Osteoblast (primary cell): ENCODE measurements at regions not wholly inside any gene's neighbourhood (a gene's known extent, or its start where the extent isn't known, plus 50 kb on each side); places are given as distances from the start of the nearest gene placed in this dataset.
A peak's percentile ranks its signal among the peaks of the same experiment; 100 is the strongest.
"Not testable (repeated sequence)": the region's sequence is repeated elsewhere in the genome, so short reads cannot be mapped to it uniquely, and the experiment has no call there.

Source experiments
- DNase-seq: peaks from one replicate; pipeline ENCODE4 v3.0.0; 2011; ENCODE audit warnings: low spot score, mixed read lengths; ENCODE audit not compliant: insufficient read length; ENCODE audit errors: missing footprints
- H2AFZ ChIP-seq: 2 replicates; pipeline ENCODE4 v1.6.0; 2011; ENCODE audit warnings: mild to moderate bottlenecking, low read length
- H3K27ac ChIP-seq: 2 replicates; pipeline ENCODE4 v1.5.1; 2011; ENCODE audit warnings: mild to moderate bottlenecking, low read depth, low read length, moderate library complexity
- H3K27me3 ChIP-seq: 2 replicates; pipeline ENCODE4 v1.6.0; 2012; ENCODE audit warnings: mild to moderate bottlenecking, control low read depth, inconsistent platforms, low read length, moderate library complexity; ENCODE audit not compliant: insufficient read depth
- H3K36me3 ChIP-seq: 2 replicates; pipeline ENCODE4 v1.5.1; 2011; ENCODE audit warnings: mild to moderate bottlenecking, low read length, control low read depth, moderate library complexity; ENCODE audit not compliant: insufficient read depth
- H3K4me1 ChIP-seq: 2 replicates; pipeline ENCODE4 v1.5.1; 2011; ENCODE audit warnings: mild to moderate bottlenecking, low read length, control low read depth, moderate library complexity; ENCODE audit not compliant: insufficient read depth
- H3K4me2 ChIP-seq: 2 replicates; pipeline ENCODE4 v1.6.0; 2011; ENCODE audit warnings: mild to moderate bottlenecking, low read length; ENCODE audit not compliant: insufficient read depth
- H3K4me3 ChIP-seq: fragments of 200-600 bp; sonication (generic); 3 replicates; pipeline ENCODE4 v1.5.1; 2012; ENCODE audit warnings: mild to moderate bottlenecking, low read length, inconsistent platforms; ENCODE audit not compliant: insufficient read depth
- H3K79me2 ChIP-seq: 2 replicates; pipeline ENCODE4 v1.6.0; 2012; ENCODE audit warnings: mild to moderate bottlenecking, low read length, control low read depth, inconsistent platforms; ENCODE audit not compliant: insufficient read depth
- H3K9me3 ChIP-seq: 2 replicates; pipeline ENCODE4 v1.5.1; 2011; ENCODE audit warnings: low read depth, low read length, control low read depth
- H4K20me1 ChIP-seq: 2 replicates; pipeline ENCODE4 v1.6.0; 2012; ENCODE audit warnings: mild to moderate bottlenecking, low read length, control low read depth; ENCODE audit not compliant: insufficient read depth
- TF ChIP-seq, protein P1 (sequence below): IDR thresholded peaks from 2 replicates; pipeline ENCODE4 v1.5.1; 2011; ENCODE audit warnings: mild to moderate bottlenecking, low read depth, low read length, moderate library complexity; ENCODE audit errors: extremely low read depth

DNA sequence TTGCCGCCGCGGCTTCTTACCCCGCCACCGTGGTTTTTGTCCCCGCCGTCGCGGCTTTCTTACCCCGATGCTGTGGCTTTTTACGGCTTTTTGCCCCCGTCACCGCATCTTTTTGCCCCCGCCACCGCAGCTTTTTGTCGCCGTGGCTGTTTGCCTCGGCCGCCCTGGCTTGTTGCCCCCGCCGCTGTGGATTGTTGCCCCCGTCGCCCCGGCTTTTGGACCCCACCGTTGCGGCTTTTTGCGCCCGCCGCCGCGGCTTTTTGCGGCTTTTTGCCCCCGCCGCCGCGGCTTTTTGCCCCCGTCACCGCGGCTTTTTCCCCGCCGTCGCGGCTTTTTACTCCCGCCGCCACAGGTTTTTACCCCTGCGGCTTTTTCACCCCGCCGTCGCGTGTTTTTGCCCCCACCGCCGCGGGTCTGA, 3934.3 kb downstream of the SRGAP2C start:
- Histone ChIP-seq H2AFZ (no peak overlapping the region), H3K9me3 (no peaks in the 10 kb centered on the region), H4K20me1 (no peaks in the 10 kb centered on the region), H3K27me3 (no peaks in the 10 kb centered on the region), H3K27ac (no peak overlapping the region), H3K4me3 (no peak overlapping the region), H3K4me1 (no peaks in the 10 kb centered on the region), H3K4me2 (no peak overlapping the region), H3K79me2 (no peaks in the 10 kb centered on the region), H3K36me3 (no peaks in the 10 kb centered on the region)
- TF ChIP-seq, protein P1, sequence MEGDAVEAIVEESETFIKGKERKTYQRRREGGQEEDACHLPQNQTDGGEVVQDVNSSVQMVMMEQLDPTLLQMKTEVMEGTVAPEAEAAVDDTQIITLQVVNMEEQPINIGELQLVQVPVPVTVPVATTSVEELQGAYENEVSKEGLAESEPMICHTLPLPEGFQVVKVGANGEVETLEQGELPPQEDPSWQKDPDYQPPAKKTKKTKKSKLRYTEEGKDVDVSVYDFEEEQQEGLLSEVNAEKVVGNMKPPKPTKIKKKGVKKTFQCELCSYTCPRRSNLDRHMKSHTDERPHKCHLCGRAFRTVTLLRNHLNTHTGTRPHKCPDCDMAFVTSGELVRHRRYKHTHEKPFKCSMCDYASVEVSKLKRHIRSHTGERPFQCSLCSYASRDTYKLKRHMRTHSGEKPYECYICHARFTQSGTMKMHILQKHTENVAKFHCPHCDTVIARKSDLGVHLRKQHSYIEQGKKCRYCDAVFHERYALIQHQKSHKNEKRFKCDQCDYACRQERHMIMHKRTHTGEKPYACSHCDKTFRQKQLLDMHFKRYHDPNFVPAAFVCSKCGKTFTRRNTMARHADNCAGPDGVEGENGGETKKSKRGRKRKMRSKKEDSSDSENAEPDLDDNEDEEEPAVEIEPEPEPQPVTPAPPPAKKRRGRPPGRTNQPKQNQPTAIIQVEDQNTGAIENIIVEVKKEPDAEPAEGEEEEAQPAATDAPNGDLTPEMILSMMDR = no peak
- DNase-seq = peak; percentile 6

DNA sequence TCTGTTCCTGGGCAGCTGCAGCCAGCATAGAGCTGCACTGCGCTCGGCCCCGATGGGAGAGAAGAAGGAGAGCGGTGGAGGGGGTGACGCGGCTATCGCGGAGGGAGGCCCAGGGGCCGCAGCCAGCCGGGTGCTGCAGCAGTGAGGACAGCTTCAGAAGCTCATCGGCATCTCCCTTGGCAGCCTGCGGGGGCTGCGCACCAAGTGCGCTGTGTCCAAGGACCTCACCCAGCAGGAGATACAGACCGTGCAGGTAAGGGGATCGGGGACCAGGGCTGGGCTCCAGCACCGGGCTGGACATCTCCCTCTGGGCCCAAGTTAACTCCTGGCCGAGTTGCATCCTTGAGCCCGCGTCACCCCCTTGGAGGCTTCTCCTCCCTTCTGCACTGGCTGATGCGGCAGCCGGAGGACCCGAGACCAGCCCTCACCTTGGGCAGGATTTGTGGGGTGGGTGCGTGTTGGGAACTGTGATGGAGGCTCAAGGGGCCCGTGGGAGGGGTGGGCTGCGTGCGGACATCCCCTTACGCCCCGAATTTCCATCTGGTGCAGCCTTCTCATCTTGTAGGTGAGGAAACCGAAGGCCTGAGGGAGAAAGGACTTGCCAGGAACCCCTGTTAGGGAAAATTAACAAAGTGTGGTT, 3934.9 kb downstream of the SRGAP2C start:
- not testable (repeated sequence) for H3K4me3 ChIP-seq, H3K27me3 ChIP-seq, H3K79me2 ChIP-seq, H3K9me3 ChIP-seq, H4K20me1 ChIP-seq, H3K4me1 ChIP-seq, H3K27ac ChIP-seq, H2AFZ ChIP-seq, DNase-seq, H3K36me3 ChIP-seq, H3K4me2 ChIP-seq

GRCh38 chr1:125122579-125122978, 3937.8 kb downstream of the SRGAP2C start:
- H3K36me3 ChIP-seq, H4K20me1 ChIP-seq, H2AFZ ChIP-seq, H3K79me2 ChIP-seq, DNase-seq, H3K27ac ChIP-seq, H3K9me3 ChIP-seq, H3K4me2 ChIP-seq, H3K27me3 ChIP-seq, H3K4me3 ChIP-seq, H3K4me1 ChIP-seq: not testable (repeated sequence)
